OCI-LY7 (cell line): ENCODE measurements at regions not wholly inside any gene's neighbourhood (a gene's known extent, or its start where the extent isn't known, plus 50 kb on each side); places are given as distances from the start of the nearest gene placed in this dataset.

Source experiments
- BruUV-seq: library from RNA; stranded (reverse); fragments of 400-500 nt; replicated peaks from 2 replicates; lab custom pipeline; 2021; lab: Mats Ljungman, UMichigan
- CTCF ChIA-PET: fragments of 300-600 bp; sonication (Branson Sonifier 250); formaldehyde crosslinking; loops from one replicate; lab custom pipeline; 2022; ENCODE audit warnings: antibody characterized with exemption; ENCODE audit not compliant: unreplicated experiment; lab: Charles Lee
- POLR2A ChIA-PET: fragments of 300-600 bp; sonication (Branson Sonifier 250); formaldehyde crosslinking; loops from one replicate; lab custom pipeline; 2022; ENCODE audit warnings: antibody characterized with exemption; lab: Charles Lee
- DNase-seq: peaks from one replicate; pipeline ENCODE4 v3.0.0-alpha.2; 2015; ENCODE audit warnings: low spot score
- H2AFZ ChIP-seq: fragments of 200-600 bp; sonication (generic), shearing (Covaris generic); 2 replicates; pipeline ENCODE4 v1.6.1; 2014; ENCODE audit warnings: mild to moderate bottlenecking, antibody characterized with exemption, low read length, moderate library complexity
- H3K27ac ChIP-seq: fragments of 200-600 bp; sonication (generic); 2 replicates; pipeline ENCODE4 v1.5.1; 2014; ENCODE audit warnings: mixed run types, low read depth, mild to moderate bottlenecking, moderate library complexity, low read length, inconsistent platforms; ENCODE audit not compliant: poor library complexity, severe bottlenecking
- H3K36me3 ChIP-seq: fragments of 200-600 bp; sonication (generic); 2 replicates; pipeline ENCODE4 v1.6.1; 2014; ENCODE audit warnings: mild to moderate bottlenecking, antibody characterized with exemption, low read length, moderate library complexity, mixed read lengths; ENCODE audit not compliant: insufficient read depth
- H3K4me1 ChIP-seq: fragments of 200-600 bp; sonication (generic); 2 replicates; pipeline ENCODE4 v1.5.1; 2014; ENCODE audit warnings: mild to moderate bottlenecking, low read length; ENCODE audit not compliant: insufficient read depth, poor library complexity, severe bottlenecking
- H3K4me2 ChIP-seq: fragments of 200-600 bp; sonication (generic); 2 replicates; pipeline ENCODE4 v1.6.1; 2014; ENCODE audit warnings: mild to moderate bottlenecking, low read length
- H3K4me3 ChIP-seq: fragments of 200-600 bp; sonication (generic); 2 replicates; pipeline ENCODE4 v1.5.1; 2014; ENCODE audit warnings: mild to moderate bottlenecking, low read depth, low read length; ENCODE audit not compliant: poor library complexity, severe bottlenecking
- H3K79me2 ChIP-seq: fragments of 200-600 bp; sonication (generic); 2 replicates; pipeline ENCODE4 v1.6.1; 2016; ENCODE audit warnings: low read depth, mild to moderate bottlenecking, low read length, moderate library complexity, mixed read lengths; ENCODE audit not compliant: insufficient read depth
- H3K9me2 ChIP-seq: fragments of 200-600 bp; sonication (generic); 2 replicates; pipeline ENCODE4 v1.6.1; 2016; ENCODE audit warnings: mild to moderate bottlenecking, low read length, mixed read lengths; ENCODE audit not compliant: insufficient read depth
- H3K9me3 ChIP-seq: fragments of 200-600 bp; sonication (generic); 2 replicates; pipeline ENCODE4 v1.6.1; 2014; ENCODE audit warnings: mild to moderate bottlenecking, mixed run types, low read length, mixed read lengths
- H4K20me1 ChIP-seq: fragments of 200-600 bp; sonication (generic); 2 replicates; pipeline ENCODE4 v1.6.1; 2014; ENCODE audit warnings: mild to moderate bottlenecking, antibody characterized with exemption, low read length, moderate library complexity, mixed read lengths; ENCODE audit not compliant: insufficient read depth
- EZH2phosphoT487 ChIP-seq: fragments of 200-600 bp; sonication (generic); IDR thresholded peaks from 2 replicates; pipeline ENCODE4 v1.6.1; 2018; ENCODE audit warnings: low read depth, borderline replicate concordance, mild to moderate bottlenecking, mixed run types, antibody characterized with exemption, low read length, moderate library complexity, mixed read lengths
- intact Hi-C: fragments of 100-400 bp; cut with micrococcal nuclease; formaldehyde crosslinking; loops from one replicate; pipeline ENCODE4 v1.10.0; 2022; ENCODE audit not compliant: unreplicated experiment
- TF ChIP-seq, protein P1 (sequence below): fragments of 200-600 bp; sonication (generic); conservative IDR thresholded peaks from 2 replicates; pipeline ENCODE4 v1.5.1; 2014; ENCODE audit warnings: mild to moderate bottlenecking, antibody characterized with exemption, low read length, moderate library complexity, mixed read lengths

GRCh38 chr1:214840356-214840755, 237.4 kb downstream of the CENPF start:
- H4K20me1 ChIP-seq, result no peaks in the 10 kb centered on the region
- H3K4me2 ChIP-seq, result no peak overlapping the region
- H3K9me3 ChIP-seq, result no peaks in the 10 kb centered on the region
- H3K4me1 ChIP-seq, result no peaks in the 10 kb centered on the region
- no peak overlapping the region for H3K27ac ChIP-seq
- ChIA-PET CTCF (no interaction called here), POLR2A (no interaction called here)
- no peaks in the 10 kb centered on the region for H3K36me3 ChIP-seq
- H3K9me2 ChIP-seq, result no peaks in the 10 kb centered on the region
- H2AFZ ChIP-seq, result no peak overlapping the region
- H3K4me3 ChIP-seq, result no peak overlapping the region
- TF ChIP-seq, protein P1, sequence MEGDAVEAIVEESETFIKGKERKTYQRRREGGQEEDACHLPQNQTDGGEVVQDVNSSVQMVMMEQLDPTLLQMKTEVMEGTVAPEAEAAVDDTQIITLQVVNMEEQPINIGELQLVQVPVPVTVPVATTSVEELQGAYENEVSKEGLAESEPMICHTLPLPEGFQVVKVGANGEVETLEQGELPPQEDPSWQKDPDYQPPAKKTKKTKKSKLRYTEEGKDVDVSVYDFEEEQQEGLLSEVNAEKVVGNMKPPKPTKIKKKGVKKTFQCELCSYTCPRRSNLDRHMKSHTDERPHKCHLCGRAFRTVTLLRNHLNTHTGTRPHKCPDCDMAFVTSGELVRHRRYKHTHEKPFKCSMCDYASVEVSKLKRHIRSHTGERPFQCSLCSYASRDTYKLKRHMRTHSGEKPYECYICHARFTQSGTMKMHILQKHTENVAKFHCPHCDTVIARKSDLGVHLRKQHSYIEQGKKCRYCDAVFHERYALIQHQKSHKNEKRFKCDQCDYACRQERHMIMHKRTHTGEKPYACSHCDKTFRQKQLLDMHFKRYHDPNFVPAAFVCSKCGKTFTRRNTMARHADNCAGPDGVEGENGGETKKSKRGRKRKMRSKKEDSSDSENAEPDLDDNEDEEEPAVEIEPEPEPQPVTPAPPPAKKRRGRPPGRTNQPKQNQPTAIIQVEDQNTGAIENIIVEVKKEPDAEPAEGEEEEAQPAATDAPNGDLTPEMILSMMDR, result no peak
- no peak for TF ChIP-seq EZH2phosphoT487
- DNase-seq, result no peak
- H3K79me2 ChIP-seq, result no peaks in the 10 kb centered on the region
- no TSS peak for BruUV-seq
- intact Hi-C loops, result no loop called here

GRCh38 chr1:214842856-214843255, 239.7 kb upstream of the KCNK2 start:
- POLR2A ChIA-PET, result no interaction called here
- BruUV-seq, result no TSS peak
- no peak overlapping the region for H2AFZ ChIP-seq
- no peak overlapping the region for H3K4me3 ChIP-seq
- no peaks in the 10 kb centered on the region for H3K4me1 ChIP-seq
- no peak overlapping the region for H3K4me2 ChIP-seq
- no peaks in the 10 kb centered on the region for H3K9me3 ChIP-seq
- no peak overlapping the region for H3K27ac ChIP-seq
- no peaks in the 10 kb centered on the region for H4K20me1 ChIP-seq
- DNase-seq, result no peak
- no peaks in the 10 kb centered on the region for H3K9me2 ChIP-seq
- CTCF ChIA-PET, result no interaction called here
- no peak for TF ChIP-seq EZH2phosphoT487
- TF ChIP-seq, protein P1, result no peak
- H3K79me2 ChIP-seq, result no peaks in the 10 kb centered on the region
- no peaks in the 10 kb centered on the region for H3K36me3 ChIP-seq
- intact Hi-C loops, result no loop called here

- H3K9me2 ChIP-seq, result no peaks in the 10 kb centered on the region
- no peak for DNase-seq
- no peak overlapping the region for H3K27ac ChIP-seq
- no peak overlapping the region for H3K4me2 ChIP-seq
- no peaks in the 10 kb centered on the region for H3K79me2 ChIP-seq
- no peaks in the 10 kb centered on the region for H3K36me3 ChIP-seq
- H2AFZ ChIP-seq, result no peak overlapping the region
- H3K4me3 ChIP-seq, result no peak overlapping the region
- no TSS peak for BruUV-seq
- no peaks in the 10 kb centered on the region for H3K4me1 ChIP-seq
- POLR2A ChIA-PET, result no interaction called here
- H3K9me3 ChIP-seq, result no peaks in the 10 kb centered on the region
- CTCF ChIA-PET, result no interaction called here
- TF ChIP-seq, protein P1, result no peak
- TF ChIP-seq EZH2phosphoT487, result no peak
- intact Hi-C loops, result no loop called here
- H4K20me1 ChIP-seq, result no peaks in the 10 kb centered on the region
These were observed 239.3 kb upstream of the KCNK2 start for GRCh38 chr1:214843281-214843680.
